RPMI7951 (cell line): ENCODE measurements at regions not wholly inside any gene's neighbourhood (a gene's known extent, or its start where the extent isn't known, plus 50 kb on each side); places are given as distances from the start of the nearest gene placed in this dataset.
"Not testable (repeated sequence)": the region's sequence is repeated elsewhere in the genome, so short reads cannot be mapped to it uniquely, and the experiment has no call there.

Source experiments
- DNase-seq: peaks from one replicate; pipeline ENCODE4 v3.0.0-alpha.2; 2012; ENCODE audit warnings: low read depth

DNA sequence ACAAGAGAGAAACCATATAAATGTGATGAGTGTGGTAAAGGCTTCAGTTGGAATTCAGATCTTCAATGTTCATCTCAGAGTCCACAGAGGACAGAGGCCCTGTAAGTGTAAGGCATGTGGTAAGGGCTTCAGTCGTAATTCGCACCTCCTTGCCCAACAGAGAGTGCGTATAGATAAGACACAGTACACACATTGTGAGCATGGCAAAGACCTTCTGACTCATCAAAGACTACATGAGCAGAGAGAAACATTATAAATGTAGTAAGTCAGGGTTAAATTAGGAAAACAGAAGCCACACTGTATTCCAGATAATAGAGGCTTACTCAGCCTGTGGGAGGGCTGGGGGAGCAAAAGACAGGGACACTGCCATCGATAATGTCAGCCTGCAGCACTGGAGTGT is 98.1 kb upstream of the GPR39 start:
- peak; percentile 69 for DNase-seq

DNA sequence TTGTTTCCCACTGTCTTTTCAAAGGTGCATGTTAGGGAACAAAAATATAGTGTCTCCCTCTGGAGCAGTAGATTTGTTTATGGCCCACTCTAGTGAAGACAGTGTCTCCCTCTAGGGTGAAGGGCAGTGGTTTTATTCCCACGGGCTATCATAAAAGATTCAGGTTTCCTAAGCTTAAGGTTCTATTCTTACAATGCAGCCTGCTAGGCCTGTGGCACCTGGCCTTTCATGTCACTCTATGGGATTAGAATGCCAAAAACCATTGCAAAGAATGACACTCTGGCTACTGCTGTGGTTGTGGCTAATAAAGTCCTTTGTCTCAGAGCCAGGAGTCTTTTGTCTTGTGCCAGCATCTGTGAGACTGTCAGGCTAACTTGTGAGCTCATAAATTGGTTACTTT is 92.6 kb upstream of the GPR39 start:
- DNase-seq, result not testable (repeated sequence)

DNA sequence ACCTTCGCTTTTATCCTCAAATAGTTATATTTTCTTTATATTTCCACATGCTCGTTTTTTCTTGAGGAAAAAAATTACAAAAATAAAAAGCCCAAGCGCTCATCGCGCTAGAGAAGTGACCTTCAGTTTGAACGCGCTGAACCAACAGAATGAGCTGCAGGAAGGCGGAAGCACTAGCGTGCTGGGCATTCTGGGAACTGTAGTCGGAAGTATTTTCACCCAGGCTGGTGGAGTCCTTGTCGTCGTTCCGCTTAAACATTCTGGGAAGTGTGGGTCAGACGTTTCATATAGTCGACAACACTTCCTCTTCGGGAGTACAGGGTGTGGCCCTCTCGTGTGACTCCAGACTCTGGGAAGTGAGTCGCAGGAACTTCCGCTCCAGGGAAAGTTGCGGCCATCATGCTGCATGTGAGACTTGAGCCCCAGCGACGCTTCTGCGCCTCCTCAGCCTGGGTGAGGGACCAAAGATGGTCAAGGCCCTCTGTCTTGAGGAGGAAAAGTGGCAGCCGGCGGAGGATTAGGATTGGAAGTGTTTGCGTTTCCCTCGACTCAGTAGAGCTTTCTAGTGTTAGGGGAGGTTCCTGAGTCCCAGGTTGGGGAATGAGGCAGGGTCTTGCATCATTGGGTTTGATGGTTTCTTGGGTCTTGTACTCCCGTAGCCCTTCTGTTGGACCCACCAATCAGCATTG is 84.1 kb upstream of the GPR39 start:
- DNase-seq, result peak; percentile 68

DNA sequence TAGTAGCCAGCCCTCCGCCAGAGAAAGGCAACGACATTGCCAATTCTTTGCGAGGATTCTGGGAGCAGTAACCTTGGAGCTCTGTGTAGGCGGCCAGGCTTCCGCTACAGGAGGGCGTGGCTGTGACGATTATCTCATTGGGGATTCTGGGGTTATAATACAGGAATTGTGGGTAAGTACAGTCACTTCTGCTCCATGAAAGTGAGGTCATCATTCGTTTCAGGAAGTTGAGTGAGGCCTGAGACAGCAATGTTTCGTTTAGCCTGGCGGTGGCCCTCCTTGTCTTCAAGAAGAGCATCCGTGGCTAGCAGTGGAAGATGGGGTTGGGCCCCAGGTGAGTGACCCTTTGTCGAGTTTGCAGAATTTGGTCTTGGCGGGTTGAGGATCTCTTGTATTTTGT is 79.5 kb upstream of the GPR39 start:
- peak; percentile 76 for DNase-seq

DNA sequence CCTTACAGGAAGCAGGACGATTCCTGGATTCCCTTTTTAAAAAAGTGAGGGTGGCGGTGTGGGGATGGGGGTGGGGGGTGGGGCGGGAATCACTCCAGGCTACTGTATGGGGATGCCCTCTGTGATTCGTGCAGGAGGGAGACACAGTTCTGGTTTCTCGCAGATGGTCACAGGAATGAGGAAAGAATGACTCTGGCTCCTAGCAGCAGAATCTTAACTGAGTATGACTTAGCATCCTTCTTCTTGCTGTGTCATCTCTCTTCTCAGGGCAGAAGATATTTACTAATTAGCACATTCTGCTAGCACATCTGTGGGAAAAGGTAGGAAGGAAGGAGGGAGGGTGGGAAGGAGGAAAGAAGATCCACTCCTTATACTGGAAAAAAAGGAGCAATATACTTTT is 78.8 kb upstream of the GPR39 start:
- not testable (repeated sequence) for DNase-seq

DNA sequence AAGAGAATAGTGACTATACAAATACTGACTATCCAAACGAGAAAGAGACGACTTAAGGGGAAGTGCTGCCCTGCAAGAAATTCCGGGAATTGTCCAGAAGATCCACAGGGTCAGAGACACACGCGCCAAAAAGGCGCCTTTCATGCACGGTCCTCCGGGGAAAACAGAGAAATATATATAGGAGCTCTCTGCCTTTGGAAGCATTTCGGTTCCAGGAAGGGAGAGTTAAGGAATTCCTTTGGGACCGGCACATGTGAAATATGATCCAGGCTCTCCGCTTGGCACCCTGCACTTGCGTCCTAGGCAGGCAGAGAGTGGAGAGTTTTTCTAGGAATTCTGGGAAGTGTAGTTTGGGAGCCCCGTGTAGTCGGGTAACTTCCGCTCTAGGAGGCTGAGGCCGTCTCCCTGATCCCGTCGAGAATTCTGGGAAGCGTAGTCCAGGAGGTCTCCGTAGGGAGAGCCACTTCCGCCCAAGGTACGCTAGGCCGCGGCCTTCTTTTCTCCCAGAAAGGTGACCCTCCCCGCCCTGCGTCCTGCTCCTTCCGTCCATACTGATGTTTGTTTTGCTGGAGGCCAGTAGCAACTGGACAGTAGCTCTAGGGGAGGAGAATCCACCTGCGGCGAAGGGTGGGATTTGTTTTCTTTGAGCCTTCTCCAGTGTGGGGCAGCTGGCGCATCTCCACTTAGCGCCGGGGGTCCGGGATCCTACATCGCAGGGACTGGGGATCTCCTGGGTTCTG is 69.4 kb upstream of the GPR39 start:
- peak; percentile 85 for DNase-seq

DNA sequence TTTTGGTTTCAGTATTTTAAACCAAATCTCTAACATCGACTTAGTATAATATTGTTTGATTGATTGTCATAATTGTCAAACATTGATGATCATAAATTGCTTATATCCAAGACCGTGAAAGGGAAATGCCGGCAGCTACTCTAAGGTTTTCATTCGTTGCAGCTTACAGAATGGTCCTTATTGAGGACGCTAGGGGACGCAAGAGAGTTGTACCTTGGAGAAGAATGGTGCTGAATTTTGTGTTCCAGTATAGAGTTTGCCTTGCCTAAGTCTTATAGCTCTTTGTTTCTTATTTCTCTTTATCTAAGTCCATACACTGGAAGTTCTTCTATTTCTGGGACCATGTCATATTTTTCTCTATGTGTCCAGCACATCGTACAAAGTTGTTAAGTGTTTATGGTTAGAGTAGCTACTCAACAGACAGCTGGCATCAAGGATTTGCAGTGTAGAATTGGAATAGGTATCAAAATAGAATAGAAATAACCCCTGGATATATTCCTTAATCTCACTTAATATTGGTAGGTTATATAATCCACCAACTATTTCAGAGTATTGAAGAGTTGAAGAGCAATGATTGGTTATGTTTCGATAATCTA is 67.4 kb upstream of the GPR39 start:
- peak; percentile 66 for DNase-seq

DNA sequence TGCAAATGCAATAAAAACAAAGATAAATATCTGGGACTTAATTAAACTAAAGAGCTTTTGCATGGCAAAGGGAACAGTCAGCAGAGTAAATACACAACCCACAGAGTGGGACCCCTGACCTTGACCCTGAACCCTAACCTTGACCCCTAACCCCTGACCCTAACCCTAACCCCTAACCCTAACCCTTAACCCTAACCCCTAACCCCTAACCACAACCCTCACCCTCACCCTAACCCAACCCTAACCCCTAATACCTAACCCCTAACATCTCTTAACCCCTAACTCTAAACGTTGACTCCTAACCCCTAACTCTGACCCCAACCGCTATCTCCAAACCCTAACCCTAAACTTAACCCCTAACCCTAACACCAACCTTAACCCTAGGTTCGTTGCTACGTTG is 64.9 kb upstream of the GPR39 start:
- DNase-seq, result not testable (repeated sequence)

DNA sequence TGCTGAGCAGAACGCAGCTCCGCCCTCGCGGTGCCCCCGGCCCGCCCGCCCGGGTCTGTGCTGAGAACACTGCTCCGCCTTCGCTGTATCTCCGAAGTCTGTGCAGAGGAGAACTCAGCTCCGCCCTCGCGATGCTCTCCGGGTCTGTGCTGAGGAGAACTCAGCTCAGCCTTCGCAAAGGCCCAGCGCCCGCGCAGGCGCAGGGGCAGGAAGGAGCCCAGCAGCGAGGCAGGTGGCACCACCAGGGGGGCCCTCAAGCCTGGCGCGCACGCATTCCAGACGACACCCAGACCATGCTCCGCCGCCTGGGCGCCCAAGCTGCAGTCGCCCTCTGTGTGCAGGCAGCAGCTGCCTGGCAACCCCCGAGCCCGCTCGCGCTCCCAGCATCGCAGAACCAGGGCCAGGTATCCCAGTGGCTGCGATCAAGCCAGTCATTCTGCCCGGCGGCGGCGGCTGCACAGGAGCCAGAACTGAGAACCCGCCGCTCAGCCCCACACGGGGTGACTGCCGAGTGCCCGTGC is 64.1 kb upstream of the GPR39 start:
- DNase-seq, result peak; percentile 82

DNA sequence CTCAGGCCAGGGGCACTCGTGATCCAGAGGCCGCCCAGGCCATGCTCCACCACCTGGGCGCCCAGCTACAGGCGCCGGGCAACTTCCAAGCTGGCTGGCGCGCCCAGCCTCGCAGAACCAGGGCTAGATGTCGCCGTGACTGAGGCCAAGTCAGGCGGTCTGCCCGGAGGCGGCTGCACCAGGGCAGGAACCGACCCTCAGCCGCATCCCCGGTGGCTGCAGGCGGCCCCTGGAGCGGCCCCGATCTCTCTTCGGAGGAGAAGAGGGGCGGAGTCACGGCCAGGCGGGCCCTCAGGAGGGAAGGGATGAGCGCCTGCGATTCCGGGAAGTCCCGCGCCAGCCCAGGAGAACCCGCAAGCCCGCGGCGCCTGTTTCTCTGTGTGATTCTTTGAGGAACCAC is 63.2 kb upstream of the GPR39 start:
- DNase-seq, result peak; percentile 74

DNA sequence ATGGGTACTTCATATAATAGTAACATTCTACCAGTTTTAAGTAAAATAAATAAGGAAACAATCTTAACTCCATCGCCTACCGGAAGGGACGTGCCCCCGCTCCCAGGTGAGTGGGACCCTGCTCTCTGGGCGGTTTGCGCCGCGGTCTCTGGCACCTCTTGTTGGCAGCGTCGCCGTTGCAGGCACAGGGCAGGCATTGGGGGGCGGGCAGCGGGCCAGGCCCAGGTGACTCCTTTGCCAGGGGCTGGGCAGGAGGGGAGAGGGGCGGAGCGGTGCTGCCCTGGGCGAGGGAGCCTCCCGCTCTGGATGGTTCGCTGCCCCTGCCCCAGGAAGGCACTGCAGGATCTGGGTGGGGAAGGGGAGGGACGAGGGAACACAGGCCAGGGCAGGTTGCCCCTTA is 55.6 kb upstream of the GPR39 start:
- not testable (repeated sequence) for DNase-seq

DNA sequence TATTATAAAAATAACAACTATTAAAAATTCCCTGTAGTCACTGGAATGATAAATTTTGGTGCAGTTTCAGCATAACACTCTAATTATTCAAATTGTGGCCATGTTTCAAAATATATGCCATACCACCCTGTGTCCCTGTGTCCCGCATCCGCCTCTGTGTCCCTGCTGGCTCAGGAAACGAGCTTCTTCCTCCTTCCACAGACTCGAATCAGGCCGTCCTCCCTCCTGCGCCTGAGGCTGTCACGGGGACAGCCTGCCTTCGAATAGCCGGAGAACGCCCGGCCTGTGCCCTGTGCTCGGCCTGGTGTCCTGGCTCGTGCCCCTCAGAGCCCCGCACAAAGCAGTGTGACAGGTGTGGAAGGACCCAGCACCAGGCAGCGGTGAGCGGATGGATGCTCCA is 55.1 kb upstream of the GPR39 start:
- DNase-seq, result not testable (repeated sequence)

DNA sequence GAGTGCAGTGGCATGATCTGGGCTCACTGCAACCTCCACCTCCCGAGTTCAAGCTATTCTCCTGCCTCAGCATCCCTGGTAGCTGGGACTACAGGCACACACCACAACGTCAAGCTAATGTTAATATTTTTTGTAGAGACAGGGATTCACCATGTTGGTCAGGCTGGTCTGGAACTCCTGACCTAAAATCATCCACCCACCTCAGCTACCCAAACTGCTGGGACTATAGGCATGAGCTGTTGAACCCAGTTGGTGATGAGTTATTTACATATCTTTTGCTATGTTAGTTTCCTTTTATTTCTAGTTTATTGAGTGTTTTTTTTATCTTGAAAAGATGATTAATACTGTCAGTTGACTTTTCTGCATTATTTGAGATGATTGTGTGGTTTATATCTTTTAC is 53.3 kb upstream of the GPR39 start:
- not testable (repeated sequence) for DNase-seq

DNA sequence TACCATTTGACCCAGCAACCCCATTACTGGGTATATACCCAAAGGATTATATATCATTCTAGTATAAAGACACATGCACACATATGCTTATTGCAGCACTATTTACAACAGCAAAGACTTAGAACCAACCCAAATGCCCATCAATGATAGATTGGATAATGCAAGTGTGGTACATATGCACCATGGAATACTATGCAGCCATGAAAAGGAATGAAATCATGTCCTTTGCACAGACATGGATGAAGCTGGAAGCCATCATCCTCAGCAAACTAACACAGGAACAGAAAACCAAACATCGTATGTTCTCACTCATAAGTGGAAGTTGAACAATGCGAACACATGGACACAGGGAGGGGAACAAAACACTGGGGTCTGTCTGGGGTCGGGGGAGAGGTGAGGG is 50.6 kb upstream of the GPR39 start:
- DNase-seq, result not testable (repeated sequence)

DNA sequence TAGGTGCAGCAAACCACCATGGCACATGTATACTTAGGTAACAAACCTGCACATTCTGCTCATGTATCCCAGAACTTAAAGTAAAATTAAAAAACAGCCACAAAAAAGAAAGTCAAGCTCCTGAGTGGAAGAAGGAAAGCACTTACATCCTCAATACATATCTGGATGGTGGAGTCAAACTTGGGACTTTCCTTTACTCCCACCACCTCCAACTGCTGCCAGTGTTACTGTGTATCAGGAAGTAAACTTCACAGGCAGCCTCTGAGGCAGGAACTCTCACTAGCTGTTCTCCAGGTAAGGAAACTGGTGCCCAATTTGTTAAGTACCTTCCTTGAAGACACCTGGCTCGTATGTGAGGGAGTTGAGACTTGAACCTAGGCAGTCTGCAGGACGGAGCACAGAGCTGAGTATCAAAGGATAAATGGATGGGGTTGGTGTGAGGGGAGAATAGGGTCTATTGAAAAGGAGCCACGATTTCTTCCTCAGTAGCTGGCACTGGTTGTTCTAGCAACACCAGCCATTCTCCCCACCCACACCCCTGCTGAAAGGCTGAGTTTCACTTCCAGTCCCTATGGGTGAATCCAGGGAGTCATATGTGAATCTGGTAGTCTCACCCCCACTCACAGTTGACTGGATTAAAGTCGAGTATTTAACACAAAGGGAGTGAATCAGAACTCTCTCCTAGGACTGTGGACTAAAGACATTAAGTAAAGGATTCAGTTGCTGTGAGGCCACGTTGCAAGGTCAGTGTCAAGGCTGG is 50.0 kb upstream of the GPR39 start:
- no peak for DNase-seq
